Tibial artery (tissue), 4 donors: ENCODE measurements at regions not wholly inside any gene's neighbourhood (a gene's known extent, or its start where the extent isn't known, plus 50 kb on each side); places are given as distances from the start of the nearest gene placed in this dataset.

Experiments
- DNase-seq, 2 donors: peaks; one replicate each; pipeline ENCODE4 v3.0.0-alpha.2; 2019
- H3K27ac ChIP-seq, 2 donors: fragments of 200-600 bp; sonication (generic) in 1 of 2; 1 replicate in 1 of 2; 2 replicates in 1 of 2; pipeline ENCODE4 v1.5.1; 2018 to 2019; ENCODE audit warnings: mild to moderate bottlenecking in 1 of 2
- H3K27me3 ChIP-seq, 2 donors: fragments of 200-600 bp; sonication (generic) in 1 of 2; one replicate each; pipeline versions ENCODE4 v1.5.1 to v1.6.0; 2016 to 2019
- H3K36me3 ChIP-seq, 3 donors: fragments of 200-600 bp; sonication (generic) in 2 of 3; one replicate each; pipeline ENCODE4 v1.5.1; 2016 to 2019; ENCODE audit warnings: mild to moderate bottlenecking in 2 of 3
- H3K4me1 ChIP-seq, 4 donors: fragments of 200-600 bp; sonication (generic) in 2 of 4; 1 replicate in 3 of 4; 2 replicates in 1 of 4; pipeline ENCODE4 v1.5.1; 2016 to 2019
- H3K4me3 ChIP-seq, 2 donors: fragments of 200-600 bp; sonication (generic) in 1 of 2; 1 replicate in 1 of 2; 2 replicates in 1 of 2; pipeline ENCODE4 v1.5.1; 2018 to 2019; ENCODE audit warnings: mild to moderate bottlenecking in 2 of 2
- H3K9me3 ChIP-seq, 3 donors: fragments of 200-600 bp; sonication (generic) in 1 of 3; one replicate each; pipeline ENCODE4 v1.5.1; 2016 to 2019
- intact Hi-C: fragments of 100-400 bp; cut with DNase I; formaldehyde crosslinking; loops from one replicate; pipeline ENCODE4 v1.15.0; 2023; ENCODE audit warnings: low total_unique reads
- TF ChIP-seq, protein P1 (sequence below), 2 experiments: fragments of 200-600 bp in 1 of 2; fragments of 450-650 bp in 1 of 2; IDR thresholded peaks; one replicate each; pipeline ENCODE4 v1.5.1; 2017 to 2019; ENCODE audit warnings: antibody characterized with exemption in 2 of 2, mild to moderate bottlenecking in 1 of 2, moderate library complexity in 1 of 2

DNA sequence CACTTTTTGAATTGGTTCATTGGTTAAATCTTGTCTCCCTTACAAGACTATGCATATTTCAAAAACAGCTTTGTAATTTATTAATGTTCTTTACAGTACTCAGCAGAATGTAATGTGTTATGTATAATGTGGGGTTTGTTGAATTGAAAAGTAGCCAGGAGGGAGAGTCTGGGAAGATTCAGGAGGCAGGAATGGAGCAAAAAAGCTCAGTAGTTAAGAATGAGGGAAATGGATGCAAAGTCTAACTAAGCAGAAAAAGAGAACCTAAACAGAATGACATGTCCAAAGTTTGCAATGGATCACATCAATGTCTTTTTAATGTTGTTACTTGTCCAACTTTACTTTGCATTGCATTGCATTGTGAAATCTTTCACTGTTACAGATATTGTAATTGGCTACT is 86.5 kb upstream of the CARD18 start:
- Histone ChIP-seq H3K4me1 (peaks cover 0 to 11% (median 0%) of the 10 kb centered on the region in 4 donors), H3K27me3 (no peaks in the 10 kb centered on the region), H3K36me3 (no peaks in the 10 kb centered on the region), H3K9me3 (no peaks in the 10 kb centered on the region), H3K27ac (no peak overlapping the region), H3K4me3 (no peak overlapping the region)
- no peak for DNase-seq
- TF ChIP-seq, protein P1, sequence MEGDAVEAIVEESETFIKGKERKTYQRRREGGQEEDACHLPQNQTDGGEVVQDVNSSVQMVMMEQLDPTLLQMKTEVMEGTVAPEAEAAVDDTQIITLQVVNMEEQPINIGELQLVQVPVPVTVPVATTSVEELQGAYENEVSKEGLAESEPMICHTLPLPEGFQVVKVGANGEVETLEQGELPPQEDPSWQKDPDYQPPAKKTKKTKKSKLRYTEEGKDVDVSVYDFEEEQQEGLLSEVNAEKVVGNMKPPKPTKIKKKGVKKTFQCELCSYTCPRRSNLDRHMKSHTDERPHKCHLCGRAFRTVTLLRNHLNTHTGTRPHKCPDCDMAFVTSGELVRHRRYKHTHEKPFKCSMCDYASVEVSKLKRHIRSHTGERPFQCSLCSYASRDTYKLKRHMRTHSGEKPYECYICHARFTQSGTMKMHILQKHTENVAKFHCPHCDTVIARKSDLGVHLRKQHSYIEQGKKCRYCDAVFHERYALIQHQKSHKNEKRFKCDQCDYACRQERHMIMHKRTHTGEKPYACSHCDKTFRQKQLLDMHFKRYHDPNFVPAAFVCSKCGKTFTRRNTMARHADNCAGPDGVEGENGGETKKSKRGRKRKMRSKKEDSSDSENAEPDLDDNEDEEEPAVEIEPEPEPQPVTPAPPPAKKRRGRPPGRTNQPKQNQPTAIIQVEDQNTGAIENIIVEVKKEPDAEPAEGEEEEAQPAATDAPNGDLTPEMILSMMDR (IDR thresholded peaks at IDR 0.05): no peak
- intact Hi-C loops: no loop called here

GRCh38 chr11:105224482-105225253 is 85.1 kb upstream of the CARD18 start:
- no peak overlapping the region for H3K27ac ChIP-seq
- H3K36me3 ChIP-seq: no peaks in the 10 kb centered on the region
- no peak for DNase-seq
- H3K4me1 ChIP-seq: peaks cover 0 to 11% (median 0%) of the 10 kb centered on the region in 4 donors
- TF ChIP-seq, protein P1 (IDR thresholded peaks at IDR 0.05): no peak
- H3K4me3 ChIP-seq: no peak overlapping the region
- no peaks in the 10 kb centered on the region for H3K27me3 ChIP-seq
- H3K9me3 ChIP-seq: no peaks in the 10 kb centered on the region
- intact Hi-C loops: no loop called here

DNA sequence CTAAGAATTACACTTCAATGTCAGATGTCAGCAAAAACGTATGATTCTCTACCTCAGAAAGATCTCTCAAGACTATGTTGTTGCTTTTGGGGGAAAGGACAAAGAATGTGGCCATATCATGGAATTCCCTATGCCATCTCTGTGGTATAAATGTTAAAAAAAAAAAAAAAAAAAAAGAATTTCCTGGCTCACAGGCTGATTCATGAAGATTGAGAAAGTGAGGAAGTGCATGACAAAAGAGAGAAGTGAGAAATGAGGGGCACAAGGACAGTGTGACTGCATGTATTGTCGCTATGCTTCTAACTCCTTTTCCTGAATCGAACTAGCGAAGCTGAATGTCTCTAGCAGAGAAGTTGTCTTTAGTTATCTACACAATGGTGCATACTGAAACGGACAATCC is 80.6 kb upstream of the CARD18 start:
- Histone ChIP-seq H3K4me1 (peaks cover 0 to 11% (median 0%) of the 10 kb centered on the region in 4 donors), H3K9me3 (no peaks in the 10 kb centered on the region), H3K36me3 (no peaks in the 10 kb centered on the region), H3K27me3 (no peaks in the 10 kb centered on the region), H3K4me3 (no peak overlapping the region), H3K27ac (no peak overlapping the region)
- DNase-seq: no peak
- TF ChIP-seq, protein P1 (IDR thresholded peaks at IDR 0.05): no peak
- intact Hi-C loops: no loop called here

DNA sequence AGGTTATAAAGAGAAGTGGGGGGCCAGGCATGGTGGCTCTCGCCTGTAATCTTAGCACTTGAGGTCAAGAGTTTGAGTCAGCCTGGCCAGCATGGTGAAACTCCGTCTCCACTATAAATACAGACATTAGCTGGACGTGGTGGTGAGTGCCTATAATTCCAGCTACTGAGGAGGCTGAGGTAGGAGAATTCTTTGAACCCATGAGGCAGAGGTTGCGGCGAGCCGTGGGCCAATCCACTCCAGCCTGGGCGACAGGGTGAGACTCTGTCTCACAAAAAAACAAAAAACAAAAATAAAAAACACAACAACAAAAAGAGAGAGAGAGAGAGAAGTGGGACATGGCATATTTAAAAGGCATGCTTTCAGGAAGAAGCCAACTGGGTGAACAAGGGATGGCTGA is 80.1 kb upstream of the CARD18 start:
- H3K4me3 ChIP-seq: no peak overlapping the region
- H3K36me3 ChIP-seq: no peaks in the 10 kb centered on the region
- TF ChIP-seq, protein P1 (IDR thresholded peaks at IDR 0.05): no peak
- peaks cover 0 to 11% (median 0%) of the 10 kb centered on the region in 4 donors for H3K4me1 ChIP-seq
- no peaks in the 10 kb centered on the region for H3K27me3 ChIP-seq
- DNase-seq: no peak
- intact Hi-C loops: no loop called here
- no peaks in the 10 kb centered on the region for H3K9me3 ChIP-seq
- H3K27ac ChIP-seq: no peak overlapping the region

DNA sequence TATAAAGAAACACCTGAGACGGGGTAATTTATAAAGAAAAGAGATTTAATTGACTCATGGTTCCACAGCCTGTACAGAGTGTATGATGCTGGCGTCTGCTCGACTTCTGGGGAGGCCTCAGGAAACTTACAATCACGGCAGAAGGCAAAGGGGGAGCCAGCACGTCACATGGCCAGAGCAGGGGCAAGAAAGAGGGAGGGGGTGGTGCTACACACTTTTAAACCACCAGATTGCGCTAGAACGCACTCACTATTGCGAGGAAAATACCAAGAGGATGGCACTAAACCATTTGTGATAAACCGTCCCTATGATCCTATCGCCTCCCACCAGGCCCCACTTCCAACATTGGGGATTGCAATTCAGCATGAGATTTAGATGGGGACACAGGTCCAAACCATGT is 79.7 kb upstream of the CARD18 start:
- Histone ChIP-seq H3K27ac (no peak overlapping the region), H3K4me1 (peaks cover 0 to 11% (median 0%) of the 10 kb centered on the region in 4 donors), H3K4me3 (no peak overlapping the region), H3K9me3 (no peaks in the 10 kb centered on the region), H3K27me3 (no peaks in the 10 kb centered on the region), H3K36me3 (no peaks in the 10 kb centered on the region)
- intact Hi-C loops: no loop called here
- TF ChIP-seq, protein P1 (IDR thresholded peaks at IDR 0.05): no peak
- DNase-seq: no peak
